Retina (tissue), 1 donor: ENCODE measurements at regions not wholly inside any gene's neighbourhood (a gene's known extent, or its start where the extent isn't known, plus 50 kb on each side); places are given as distances from the start of the nearest gene placed in this dataset.
A peak's percentile ranks its signal among the peaks of the same experiment; 100 is the strongest.

Experiments used
- DNase-seq: peaks from one replicate; pipeline ENCODE4 v3.0.0-alpha.2; 2016

GRCh38 chr6:12555781-12556180, 160.8 kb upstream of the PHACTR1 start:
- DNase-seq, result no peak

- DNase-seq, result no peak
Observed at GRCh38 chr6:12557765-12558164, 158.8 kb upstream of the PHACTR1 start.

GRCh38 chr6:12560315-12560714, 156.3 kb upstream of the PHACTR1 start:
- DNase-seq, result no peak

- DNase-seq, result no peak
Observed at GRCh38 chr6:12566618-12567123, 149.9 kb upstream of the PHACTR1 start.

GRCh38 chr6:12567682-12568081, 148.9 kb upstream of the PHACTR1 start:
- DNase-seq, result no peak

GRCh38 chr6:12569646-12570045, 146.9 kb upstream of the PHACTR1 start:
- DNase-seq, result no peak

- DNase-seq, result no peak
Observed at GRCh38 chr6:12570461-12571030, 146.0 kb upstream of the PHACTR1 start.

- no peak for DNase-seq
Observed at GRCh38 chr6:12572896-12573827, 143.4 kb upstream of the PHACTR1 start.

GRCh38 chr6:12575961-12576360, 140.6 kb upstream of the PHACTR1 start:
- no peak for DNase-seq

GRCh38 chr6:12576389-12576788, 140.2 kb upstream of the PHACTR1 start:
- no peak for DNase-seq

GRCh38 chr6:12577124-12577850, 139.3 kb upstream of the PHACTR1 start:
- peak; percentile 59 for DNase-seq

- DNase-seq, result no peak
Observed at GRCh38 chr6:12578097-12578496, 138.5 kb upstream of the PHACTR1 start.

- DNase-seq, result no peak
Observed at GRCh38 chr6:12578751-12579150, 137.8 kb upstream of the PHACTR1 start.

- no peak for DNase-seq
Observed at GRCh38 chr6:12580290-12580689, 136.3 kb upstream of the PHACTR1 start.

- DNase-seq, result no peak
Observed at GRCh38 chr6:12582421-12583110, 134.0 kb upstream of the PHACTR1 start.

- DNase-seq, result no peak
Observed at GRCh38 chr6:12584631-12585405, 131.7 kb upstream of the PHACTR1 start.

GRCh38 chr6:12585497-12585958, 131.0 kb upstream of the PHACTR1 start:
- no peak for DNase-seq

GRCh38 chr6:12586721-12587480, 129.7 kb upstream of the PHACTR1 start:
- no peak for DNase-seq

GRCh38 chr6:12590901-12591300, 125.7 kb upstream of the PHACTR1 start:
- no peak for DNase-seq

- DNase-seq, result no peak
Observed at GRCh38 chr6:12592634-12593033, 123.9 kb upstream of the PHACTR1 start.
